BLaER1 treated with 17β-estradiol and CSF1 and Interleukin-3, amounts not matched to agents 10 nM and 100 nM (cell line): ENCODE measurements at regions not wholly inside any gene's neighbourhood (a gene's known extent, or its start where the extent isn't known, plus 50 kb on each side); places are given as distances from the start of the nearest gene placed in this dataset.

ENCODE experiments used
- H3K27ac ChIP-seq, 11 experiments: shearing (Covaris generic); formaldehyde crosslinking; 2 replicates each; pipeline ENCODE4 v1.8.1; 2022
- H3K27me3 ChIP-seq, 11 experiments: shearing (Covaris generic); formaldehyde crosslinking; 2 replicates each; pipeline ENCODE4 v1.8.1; 2022
- H3K36me3 ChIP-seq, 11 experiments: shearing (Covaris generic); formaldehyde crosslinking; 2 replicates each; pipeline ENCODE4 v1.8.1; 2022
- H3K4me1 ChIP-seq, 10 experiments: shearing (Covaris generic); formaldehyde crosslinking; 2 replicates each; pipeline ENCODE4 v1.8.1; 2022
- H3K4me2 ChIP-seq, 11 experiments: shearing (Covaris generic); formaldehyde crosslinking; 2 replicates each; pipeline ENCODE4 v1.8.1; 2022
- H3K4me3 ChIP-seq, 10 experiments: shearing (Covaris generic); formaldehyde crosslinking; 2 replicates each; pipeline ENCODE4 v1.8.1; 2022
- H3K9ac ChIP-seq, 11 experiments: shearing (Covaris generic); formaldehyde crosslinking; 2 replicates each; pipeline ENCODE4 v1.8.1; 2022
- H3K9me3 ChIP-seq, 11 experiments: shearing (Covaris generic); formaldehyde crosslinking; replicated peaks in 1 of 11; 2 replicates each; pipeline ENCODE4 v1.8.1; 2022
- H4K20me1 ChIP-seq, 11 experiments: shearing (Covaris generic); formaldehyde crosslinking; 2 replicates each; pipeline ENCODE4 v1.8.1; 2022
- Cebpa-rat ChIP-seq, 11 experiments: shearing (Covaris generic); IDR thresholded peaks; 2 replicates each; pipeline ENCODE4 v1.8.1; 2022

DNA sequence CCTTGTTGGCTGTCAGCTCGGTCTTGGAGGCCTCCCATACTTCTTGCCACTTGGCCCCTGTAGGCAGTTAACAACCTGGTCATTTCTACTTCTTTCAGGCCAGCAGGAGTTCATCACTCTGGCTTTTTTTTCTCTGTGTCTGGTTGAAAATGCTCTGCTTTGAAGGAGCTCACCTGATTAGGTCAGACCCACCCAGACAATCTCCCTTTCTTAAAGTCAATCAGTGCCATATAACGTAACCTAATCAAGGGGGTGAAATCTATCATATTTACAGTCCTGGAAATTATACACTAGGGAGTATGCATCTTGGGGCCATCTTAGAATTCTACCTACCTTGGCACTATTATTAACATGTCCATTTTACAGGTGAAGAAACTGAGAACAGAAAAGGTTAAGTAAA, 155.4 kb downstream of the SREK1 start:
- Histone ChIP-seq H3K9ac (no peak overlapping the region), H3K27me3 (no peaks in the 10 kb centered on the region), H3K27ac (no peak overlapping the region), H3K4me1 (peaks cover 0 to 9% (median 4%) of the 10 kb centered on the region in 10 experiments; a peak in 10 of 20 replicates), H3K4me2 (no peak overlapping the region), H3K9me3 (no peaks in the 10 kb centered on the region; a peak in 1 of 22 replicates), H3K4me3 (no peak overlapping the region), H3K36me3 (no peaks in the 10 kb centered on the region), H4K20me1 (no peaks in the 10 kb centered on the region)
- no peak for TF ChIP-seq Cebpa-rat (IDR thresholded peaks at IDR 0.05)

- Histone ChIP-seq H3K9ac (no peak overlapping the region), H3K27ac (no peak overlapping the region), H4K20me1 (no peaks in the 10 kb centered on the region), H3K4me2 (peak overlapping the region in 6 of 11 experiments; percentile 21 to 47 (median 34); a peak in 10 of 22 replicates), H3K4me1 (peaks cover 0 to 19% (median 14%) of the 10 kb centered on the region in 10 experiments; a peak in 14 of 20 replicates), H3K36me3 (no peaks in the 10 kb centered on the region), H3K4me3 (no peak overlapping the region), H3K9me3 (no peaks in the 10 kb centered on the region; a peak in 1 of 22 replicates), H3K27me3 (no peaks in the 10 kb centered on the region)
- TF ChIP-seq Cebpa-rat (IDR thresholded peaks at IDR 0.05), result no peak
Observed at GRCh38 chr5:66302344-66302743, 158.2 kb downstream of the SREK1 start.

GRCh38 chr5:66306105-66306843, 162.2 kb downstream of the SREK1 start:
- no peak overlapping the region for H3K9ac ChIP-seq
- H3K4me2 ChIP-seq, result peak overlapping the region in 2 of 11 experiments; percentile 13 to 17; a peak in 2 of 22 replicates
- peaks cover 0 to 31% (median 16%) of the 10 kb centered on the region in 10 experiments; a peak in 16 of 20 replicates for H3K4me1 ChIP-seq
- no peaks in the 10 kb centered on the region for H4K20me1 ChIP-seq
- H3K27me3 ChIP-seq, result no peaks in the 10 kb centered on the region
- no peak for TF ChIP-seq Cebpa-rat (IDR thresholded peaks at IDR 0.05)
- H3K4me3 ChIP-seq, result no peak overlapping the region
- H3K9me3 ChIP-seq, result peaks cover 0 to 6% (median 4%) of the 10 kb centered on the region in 11 experiments; a peak in 4 of 22 replicates
- H3K27ac ChIP-seq, result no peak overlapping the region
- H3K36me3 ChIP-seq, result no peaks in the 10 kb centered on the region

DNA sequence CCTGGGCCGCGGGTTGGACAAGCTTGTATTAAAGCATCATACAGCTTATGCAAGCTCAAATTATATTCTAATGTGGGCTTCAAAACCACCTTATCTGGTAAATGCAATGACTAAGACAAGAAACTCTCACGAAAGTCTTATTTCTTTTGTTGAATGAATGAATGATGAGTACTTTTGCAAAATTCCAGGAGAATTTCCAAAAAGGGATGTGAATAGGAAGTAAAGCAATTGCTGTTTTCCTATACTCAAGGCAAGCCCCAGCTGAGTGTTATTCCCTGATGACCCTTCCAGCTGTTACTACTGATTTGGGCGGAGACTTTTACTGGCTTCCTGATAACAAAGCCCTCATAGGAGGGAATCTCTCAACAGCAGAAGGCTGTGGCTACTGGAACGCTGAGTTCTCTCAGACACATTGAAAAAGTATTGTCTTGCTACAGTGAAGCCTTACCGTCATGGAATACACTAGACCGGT, 162.8 kb downstream of the SREK1 start:
- no peak overlapping the region for H3K4me3 ChIP-seq
- peaks cover 0 to 10% (median 6%) of the 10 kb centered on the region in 11 experiments; a peak in 4 of 22 replicates for H3K9me3 ChIP-seq
- no peaks in the 10 kb centered on the region for H3K36me3 ChIP-seq
- peaks cover 0 to 31% (median 16%) of the 10 kb centered on the region in 10 experiments; a peak in 16 of 20 replicates for H3K4me1 ChIP-seq
- no peaks in the 10 kb centered on the region for H3K27me3 ChIP-seq
- no peak overlapping the region for H3K27ac ChIP-seq
- H4K20me1 ChIP-seq, result no peaks in the 10 kb centered on the region
- no peak overlapping the region for H3K9ac ChIP-seq
- H3K4me2 ChIP-seq, result peak overlapping the region in 3 of 11 experiments; percentile 13 to 17 (median 13); a peak in 4 of 22 replicates
- no peak for TF ChIP-seq Cebpa-rat (IDR thresholded peaks at IDR 0.05)

GRCh38 chr5:66307647-66308241, 163.6 kb downstream of the SREK1 start:
- Histone ChIP-seq H3K36me3 (no peaks in the 10 kb centered on the region), H3K27me3 (no peaks in the 10 kb centered on the region), H3K4me2 (peak overlapping the region in 1 of 11 experiments; percentile 17; a peak in 2 of 22 replicates), H3K9ac (no peak overlapping the region), H3K27ac (no peak overlapping the region), H3K4me3 (no peak overlapping the region), H4K20me1 (no peaks in the 10 kb centered on the region), H3K4me1 (peaks cover 0 to 24% (median 15%) of the 10 kb centered on the region in 10 experiments; a peak in 15 of 20 replicates), H3K9me3 (peaks cover 0 to 14% (median 7%) of the 10 kb centered on the region in 11 experiments; a peak in 9 of 22 replicates)
- no peak for TF ChIP-seq Cebpa-rat (IDR thresholded peaks at IDR 0.05)

GRCh38 chr5:66312266-66312665, 168.2 kb downstream of the SREK1 start:
- Histone ChIP-seq H3K36me3 (no peaks in the 10 kb centered on the region), H3K9me3 (peaks cover 17 to 42% (median 34%) of the 10 kb centered on the region in 11 experiments), H3K4me1 (peaks cover 0 to 14% (median 9%) of the 10 kb centered on the region in 10 experiments; a peak in 13 of 20 replicates), H3K9ac (no peak overlapping the region), H3K4me2 (no peak overlapping the region), H4K20me1 (no peaks in the 10 kb centered on the region), H3K27ac (no peak overlapping the region), H3K27me3 (no peaks in the 10 kb centered on the region), H3K4me3 (no peak overlapping the region)
- no peak for TF ChIP-seq Cebpa-rat (IDR thresholded peaks at IDR 0.05)

DNA sequence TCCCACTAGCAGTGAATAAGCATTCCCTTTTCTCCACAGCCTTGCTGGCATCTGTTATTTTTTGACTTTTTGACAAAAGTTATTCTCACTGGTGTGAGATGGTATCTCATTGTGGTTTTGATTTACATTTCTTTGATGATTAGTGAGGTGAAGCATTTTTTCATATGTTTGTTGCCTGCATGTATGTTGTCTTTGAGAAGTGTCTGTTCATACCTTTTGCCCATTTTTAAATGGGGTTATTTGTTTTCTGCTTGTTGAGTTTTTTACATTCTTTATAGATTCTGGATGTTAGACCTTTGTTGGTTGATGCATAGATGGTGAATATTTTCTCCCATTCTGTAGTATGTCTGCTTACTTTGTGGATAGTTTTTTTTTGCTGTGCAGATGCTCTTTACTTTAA, 171.7 kb downstream of the SREK1 start:
- H3K27me3 ChIP-seq, result no peaks in the 10 kb centered on the region
- H3K36me3 ChIP-seq, result no peaks in the 10 kb centered on the region
- H3K27ac ChIP-seq, result no peak overlapping the region
- H3K4me3 ChIP-seq, result no peak overlapping the region
- no peak overlapping the region for H3K9ac ChIP-seq
- H4K20me1 ChIP-seq, result no peaks in the 10 kb centered on the region
- peaks cover 17 to 41% (median 33%) of the 10 kb centered on the region in 11 experiments for H3K9me3 ChIP-seq
- no peaks in the 10 kb centered on the region for H3K4me1 ChIP-seq
- TF ChIP-seq Cebpa-rat (IDR thresholded peaks at IDR 0.05), result no peak
- H3K4me2 ChIP-seq, result no peak overlapping the region

GRCh38 chr5:66322786-66323528, 178.9 kb downstream of the SREK1 start:
- Histone ChIP-seq H3K4me1 (no peaks in the 10 kb centered on the region), H3K9me3 (no peaks in the 10 kb centered on the region; a peak in 1 of 22 replicates), H3K4me3 (no peak overlapping the region), H3K9ac (no peak overlapping the region), H3K4me2 (no peak overlapping the region), H3K27ac (no peak overlapping the region), H3K36me3 (no peaks in the 10 kb centered on the region), H4K20me1 (no peaks in the 10 kb centered on the region), H3K27me3 (no peaks in the 10 kb centered on the region)
- no peak for TF ChIP-seq Cebpa-rat (IDR thresholded peaks at IDR 0.05)

DNA sequence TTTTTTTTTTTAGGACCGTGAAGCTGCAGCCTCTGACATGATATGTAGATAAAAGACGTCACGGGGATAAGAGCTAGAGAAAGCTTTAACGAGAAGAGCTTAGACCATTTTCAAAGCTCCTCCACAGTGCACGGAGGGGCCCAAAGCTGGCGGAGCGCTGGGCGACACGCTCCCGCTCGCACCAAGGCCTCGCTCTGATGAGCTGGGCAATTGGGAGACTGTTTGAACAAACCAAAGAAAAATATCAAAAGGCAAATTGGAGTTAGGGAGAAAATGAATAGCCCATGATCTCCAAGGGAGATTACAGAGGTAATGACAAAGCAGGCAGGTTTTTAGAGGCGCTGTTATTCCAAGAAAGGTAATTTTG, 179.4 kb downstream of the SREK1 start:
- no peaks in the 10 kb centered on the region for H3K27me3 ChIP-seq
- no peak for TF ChIP-seq Cebpa-rat (IDR thresholded peaks at IDR 0.05)

More for the DNA sequence above, 179.4 kb downstream of the SREK1 start:
- no peak overlapping the region for H3K4me3 ChIP-seq
- H3K36me3 ChIP-seq, result no peaks in the 10 kb centered on the region
- no peaks in the 10 kb centered on the region for H3K4me1 ChIP-seq
- no peaks in the 10 kb centered on the region for H4K20me1 ChIP-seq
- H3K4me2 ChIP-seq, result no peak overlapping the region
- H3K9ac ChIP-seq, result no peak overlapping the region
- H3K27ac ChIP-seq, result no peak overlapping the region
- no peaks in the 10 kb centered on the region for H3K9me3 ChIP-seq
